GM23248 (cell line): ENCODE measurements at regions not wholly inside any gene's neighbourhood (a gene's known extent, or its start where the extent isn't known, plus 50 kb on each side); places are given as distances from the start of the nearest gene placed in this dataset.

Source experiments
- DNase-seq: peaks from one replicate; pipeline ENCODE4 v3.0.0-alpha.2; 2015
- H2AFZ ChIP-seq: fragments of 200-600 bp; sonication (generic); 2 replicates; pipeline ENCODE4 v1.6.1; 2016; ENCODE audit warnings: antibody characterized with exemption
- H3F3A ChIP-seq: fragments of 200-600 bp; sonication (generic); 2 replicates; pipeline ENCODE4 v1.6.1; 2016; ENCODE audit warnings: mild to moderate bottlenecking, antibody characterized with exemption, mixed run types; ENCODE audit not compliant: insufficient read depth
- H3K27ac ChIP-seq: fragments of 200-600 bp; sonication (generic); 2 replicates; pipeline ENCODE4 v1.5.1; 2016; ENCODE audit warnings: mild to moderate bottlenecking
- H3K27me3 ChIP-seq: fragments of 200-600 bp; sonication (generic); replicated peaks from 2 replicates; pipeline ENCODE4 v1.6.1; 2016; ENCODE audit warnings: mild to moderate bottlenecking; ENCODE audit not compliant: insufficient read depth
- H3K36me3 ChIP-seq: fragments of 200-600 bp; sonication (generic); 2 replicates; pipeline ENCODE4 v1.6.1; 2016; ENCODE audit warnings: low read depth, mild to moderate bottlenecking
- H3K4me1 ChIP-seq: fragments of 200-600 bp; sonication (generic); 2 replicates; pipeline ENCODE4 v1.6.1; 2016; ENCODE audit warnings: mild to moderate bottlenecking; ENCODE audit not compliant: insufficient read depth
- H3K4me2 ChIP-seq: fragments of 200-600 bp; sonication (generic); one replicate; pipeline ENCODE4 v1.6.1; 2016; ENCODE audit warnings: mild to moderate bottlenecking; ENCODE audit not compliant: unreplicated experiment
- H3K4me3 ChIP-seq: fragments of 200-600 bp; sonication (generic); 2 replicates; pipeline ENCODE4 v1.5.1; 2016; ENCODE audit warnings: mild to moderate bottlenecking
- H3K79me2 ChIP-seq: fragments of 200-600 bp; sonication (generic); 2 replicates; pipeline ENCODE4 v1.6.1; 2016; ENCODE audit warnings: mild to moderate bottlenecking; ENCODE audit not compliant: insufficient read depth
- H3K9ac ChIP-seq: fragments of 200-600 bp; sonication (generic); 2 replicates; pipeline ENCODE4 v1.6.1; 2016; ENCODE audit warnings: mild to moderate bottlenecking
- H3K9me2 ChIP-seq: fragments of 200-600 bp; sonication (generic); 2 replicates; pipeline ENCODE4 v1.6.1; 2016; ENCODE audit warnings: mixed run types, mild to moderate bottlenecking, moderate library complexity; ENCODE audit not compliant: insufficient read depth
- H3K9me3 ChIP-seq: fragments of 200-600 bp; sonication (generic); one replicate; pipeline ENCODE4 v1.6.1; 2017; ENCODE audit warnings: low read depth
- H4K20me1 ChIP-seq: fragments of 200-600 bp; sonication (generic); 2 replicates; pipeline ENCODE4 v1.6.0; 2016; ENCODE audit not compliant: insufficient read depth
- EZH2 ChIP-seq: fragments of 200-600 bp; sonication (generic); IDR thresholded peaks from 2 replicates; pipeline ENCODE4 v1.6.1; 2018; ENCODE audit warnings: antibody characterized with exemption, mild to moderate bottlenecking; ENCODE audit not compliant: insufficient read depth, poor library complexity, severe bottlenecking
- EZH2phosphoT487 ChIP-seq: fragments of 200-600 bp; sonication (generic); IDR thresholded peaks from 2 replicates; pipeline ENCODE4 v1.6.1; 2018; ENCODE audit warnings: antibody characterized with exemption, moderate library complexity, mild to moderate bottlenecking, low read depth; ENCODE audit not compliant: insufficient read depth
- WGBS, 2 experiments: methylation state at CpG; one replicate each; pipeline ENCODE4 v1.1.6; 2015 to 2017; ENCODE audit warnings: low lambda C conversion rate in 2 of 2, low coverage in 1 of 2; ENCODE audit errors: missing lambda C conversion rate in 2 of 2; 5-methylcytosine and 5-hydroxymethylcytosine counted together
- in situ Hi-C: fragments of 300-500 bp; cut with MboI; formaldehyde crosslinking; loops from 2 replicates; pipeline ENCODE4 v1.15.0; 2020

DNA sequence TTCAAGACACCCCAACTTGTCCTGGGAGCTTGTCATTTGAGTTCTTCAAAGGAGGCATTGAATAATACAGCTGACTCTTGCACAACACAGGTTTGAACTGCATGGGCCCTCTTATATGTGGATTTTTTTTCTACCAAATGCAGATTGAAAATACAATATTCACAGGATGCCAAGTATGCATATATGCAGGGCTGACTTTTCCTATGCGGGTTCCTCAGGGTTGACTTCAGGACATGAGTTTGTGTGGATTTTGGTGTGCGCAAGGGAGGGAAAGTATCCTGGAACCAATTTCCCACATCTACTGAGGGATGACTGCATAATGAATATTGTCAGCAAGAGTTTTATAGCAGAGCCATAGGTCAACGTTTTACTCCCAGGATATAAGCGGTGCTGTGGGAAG lies 70.0 kb upstream of the RALY start:
- in situ Hi-C loops: no loop called here
- 88 to 90% methylated on average over 4 of the region's 4 CpGs for WGBS, 2 experiments

DNA sequence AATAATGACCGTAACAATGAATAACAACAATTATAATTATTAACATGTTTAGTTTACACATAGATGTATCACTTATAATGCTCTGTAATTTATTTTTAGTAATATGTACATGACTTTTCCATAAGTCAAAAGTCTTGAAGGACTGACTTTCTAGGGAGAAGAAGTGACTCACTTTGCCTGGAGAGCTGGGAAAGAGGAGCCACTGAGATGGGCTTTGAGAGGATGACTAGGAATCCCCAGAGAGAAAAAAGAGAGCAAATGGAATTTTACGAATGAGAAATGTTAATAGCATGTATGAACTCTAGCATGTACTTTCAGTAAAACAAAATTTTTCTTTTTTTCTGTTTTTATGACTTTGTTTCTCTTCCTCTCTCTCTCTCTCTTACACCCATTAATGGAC lies 67.8 kb upstream of the RALY start:
- H2AFZ ChIP-seq: no peak overlapping the region
- no peaks in the 10 kb centered on the region for H3F3A ChIP-seq
- no peak overlapping the region for H3K4me2 ChIP-seq
- WGBS, 2 experiments: 49 to 62% methylated on average over 2 of the region's 2 CpGs
- H3K27ac ChIP-seq: no peak overlapping the region
- no peaks in the 10 kb centered on the region for H3K9me3 ChIP-seq
- H4K20me1 ChIP-seq: no peaks in the 10 kb centered on the region; the same call in 1 of the 2 replicates
- no peaks in the 10 kb centered on the region for H3K36me3 ChIP-seq
- no peak overlapping the region for H3K4me3 ChIP-seq
- peak; percentile 84 for DNase-seq
- TF ChIP-seq EZH2 (no peak), EZH2phosphoT487 (no peak)
- no peaks in the 10 kb centered on the region for H3K79me2 ChIP-seq
- no peak overlapping the region for H3K9ac ChIP-seq
- no peaks in the 10 kb centered on the region for H3K9me2 ChIP-seq
- in situ Hi-C loops: no loop called here
- peaks cover 5% of the 10 kb centered on the region for H3K27me3 ChIP-seq
- peaks cover 10% of the 10 kb centered on the region; the same call in 1 of the 2 replicates for H3K4me1 ChIP-seq

More for the DNA sequence above, 70.0 kb upstream of the RALY start:
- H3K9me2 ChIP-seq: no peaks in the 10 kb centered on the region
- H4K20me1 ChIP-seq: no peaks in the 10 kb centered on the region; the same call in 1 of the 2 replicates
- H2AFZ ChIP-seq: no peak overlapping the region
- no peaks in the 10 kb centered on the region for H3F3A ChIP-seq
- H3K9me3 ChIP-seq: no peaks in the 10 kb centered on the region
- no peaks in the 10 kb centered on the region for H3K79me2 ChIP-seq
- TF ChIP-seq EZH2 (no peak), EZH2phosphoT487 (no peak)
- H3K4me2 ChIP-seq: no peak overlapping the region
- no peak overlapping the region for H3K9ac ChIP-seq
- H3K4me3 ChIP-seq: no peak overlapping the region
- H3K36me3 ChIP-seq: no peaks in the 10 kb centered on the region
- H3K4me1 ChIP-seq: peaks cover 10% of the 10 kb centered on the region; the same call in 1 of the 2 replicates
- DNase-seq: no peak
- no peak overlapping the region for H3K27ac ChIP-seq
- peaks cover 5% of the 10 kb centered on the region; the same call in 1 of the 2 replicates for H3K27me3 ChIP-seq

DNA sequence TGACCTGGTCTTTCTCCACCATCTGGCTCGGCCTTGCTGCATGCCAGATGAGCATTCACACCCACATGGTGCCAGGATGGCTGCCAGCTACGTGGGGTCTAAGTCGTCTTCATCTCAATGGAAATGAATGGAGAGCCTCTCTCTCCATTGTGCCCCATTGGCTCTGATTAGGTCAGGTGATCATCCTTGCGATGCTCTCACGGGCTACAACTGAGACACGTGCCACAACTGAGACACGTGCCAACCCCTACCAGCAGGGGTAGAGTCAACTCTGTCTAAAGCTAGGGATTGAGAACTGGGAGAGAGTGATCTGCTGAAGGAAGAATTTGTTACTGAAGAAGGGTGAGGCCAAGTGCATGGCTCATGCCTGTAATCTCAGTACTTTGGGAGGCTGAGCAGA lies 67.3 kb upstream of the RALY start:
- peak; percentile 17 for DNase-seq
- peaks cover 5% of the 10 kb centered on the region for H3K27me3 ChIP-seq
- H3F3A ChIP-seq: no peaks in the 10 kb centered on the region
- no peak for TF ChIP-seq EZH2
- no peak for TF ChIP-seq EZH2phosphoT487
- H3K9me3 ChIP-seq: no peaks in the 10 kb centered on the region
- no peak overlapping the region for H3K4me2 ChIP-seq
- no peak overlapping the region for H3K27ac ChIP-seq
- in situ Hi-C loops: no loop called here
- no peak overlapping the region for H3K4me3 ChIP-seq
- no peaks in the 10 kb centered on the region for H3K36me3 ChIP-seq
- no peaks in the 10 kb centered on the region for H3K9me2 ChIP-seq
- H3K9ac ChIP-seq: no peak overlapping the region
- no peaks in the 10 kb centered on the region; the same call in 1 of the 2 replicates for H4K20me1 ChIP-seq
- H3K79me2 ChIP-seq: no peaks in the 10 kb centered on the region
- no peak overlapping the region for H2AFZ ChIP-seq
- WGBS, 2 experiments: 74 to 78% methylated on average over 7 of the region's 7 CpGs
- peaks cover 10% of the 10 kb centered on the region; the same call in 1 of the 2 replicates for H3K4me1 ChIP-seq

DNA sequence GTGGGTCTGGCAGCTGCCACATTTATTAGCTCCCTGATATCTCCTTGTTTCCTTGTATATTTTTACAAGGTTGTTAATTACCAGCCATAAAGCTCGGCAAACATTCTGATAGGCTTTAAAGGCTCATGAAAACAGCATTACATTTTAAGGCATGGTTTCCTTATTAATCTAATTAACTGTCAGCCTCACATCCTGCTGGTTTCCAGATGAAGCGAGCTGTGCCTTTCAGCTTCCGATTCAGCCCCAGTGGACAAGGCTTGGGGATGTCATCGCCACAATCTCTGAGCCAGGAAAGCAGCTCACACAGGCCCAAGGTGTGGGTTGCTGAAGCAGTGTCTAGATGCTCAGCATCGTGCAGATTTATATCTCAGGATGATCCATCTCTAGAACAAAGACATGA lies 66.0 kb upstream of the RALY start:
- Histone ChIP-seq H3F3A (no peaks in the 10 kb centered on the region), H3K4me3 (no peak overlapping the region), H3K27me3 (peaks cover 5% of the 10 kb centered on the region; the same call in 1 of the 2 replicates), H2AFZ (no peak overlapping the region), H3K4me2 (no peak overlapping the region), H3K9me2 (no peaks in the 10 kb centered on the region), H3K27ac (no peak overlapping the region), H3K36me3 (no peaks in the 10 kb centered on the region), H3K9ac (no peak overlapping the region), H4K20me1 (no peaks in the 10 kb centered on the region; the same call in 1 of the 2 replicates), H3K79me2 (no peaks in the 10 kb centered on the region), H3K9me3 (no peaks in the 10 kb centered on the region), H3K4me1 (peaks cover 10% of the 10 kb centered on the region; the same call in 1 of the 2 replicates)
- 46 to 52% methylated on average over 5 of the region's 5 CpGs for WGBS, 2 experiments
- TF ChIP-seq EZH2phosphoT487: no peak
- TF ChIP-seq EZH2: no peak
- no peak for DNase-seq
- in situ Hi-C loops: no loop called here
